WTC11 (cell line): ENCODE measurements at regions not wholly inside any gene's neighbourhood (a gene's known extent, or its start where the extent isn't known, plus 50 kb on each side); places are given as distances from the start of the nearest gene placed in this dataset.
A peak's percentile ranks its signal among the peaks of the same experiment; 100 is the strongest.

ENCODE experiments used
- ATAC-seq: fragments of 200-7000 bp; cut with Tn5 transposase; 2 replicates; pipeline ENCODE4 v1.10.0; 2021; ENCODE audit warnings: mild to moderate bottlenecking, moderate library complexity
- CTCF ChIA-PET: fragments of 300-600 bp; sonication (Branson Sonifier 250); formaldehyde crosslinking; loops from one replicate; lab custom pipeline; 2021; ENCODE audit warnings: antibody characterized with exemption; lab: Charles Lee
- POLR2A ChIA-PET: fragments of 350-600 bp; sonication (Branson Sonifier 250); formaldehyde crosslinking; loops from one replicate; lab custom pipeline; 2021; ENCODE audit warnings: antibody characterized with exemption; lab: Charles Lee
- DNase-seq: peaks from one replicate; pipeline ENCODE4 v3.0.0; 2021; ENCODE audit warnings: low spot score
- H3K27ac Mint-ChIP-seq: 2 replicates; pipeline ENCODE4 v1.8.0; 2021; ENCODE audit warnings: mixed read lengths
- H3K27me3 Mint-ChIP-seq: 2 replicates; pipeline ENCODE4 v1.8.0; 2021; ENCODE audit warnings: low read depth, mild to moderate bottlenecking, moderate library complexity, mixed read lengths
- H3K36me3 Mint-ChIP-seq: 2 replicates; pipeline ENCODE4 v1.8.0; 2021; ENCODE audit warnings: mixed read lengths
- H3K4me1 Mint-ChIP-seq: 2 replicates; pipeline ENCODE4 v1.8.0; 2022; ENCODE audit warnings: mixed read lengths
- H3K4me3 Mint-ChIP-seq: 2 replicates; pipeline ENCODE4 v1.8.0; 2021; ENCODE audit warnings: mild to moderate bottlenecking, moderate library complexity, mixed read lengths
- H3K9me3 Mint-ChIP-seq: 2 replicates; pipeline ENCODE4 v1.8.0; 2021; ENCODE audit warnings: mixed read lengths
- CBFB ChIP-seq: sonication (generic); formaldehyde crosslinking; IDR thresholded peaks from 2 replicates; pipeline ENCODE4 v1.8.1; 2022; ENCODE audit warnings: mild to moderate bottlenecking, low read depth, missing genetic modification reagents
- E2F5 ChIP-seq: sonication (generic); formaldehyde crosslinking; IDR thresholded peaks from 2 replicates; pipeline ENCODE4 v1.8.1; 2022; ENCODE audit warnings: mild to moderate bottlenecking, moderate library complexity, missing genetic modification reagents
- EMX1 ChIP-seq: fragments of 250-450 bp; sonication (Bioruptor Pico); IDR thresholded peaks from 2 replicates; pipeline ENCODE4 v1.8.0; 2021; ENCODE audit warnings: mild to moderate bottlenecking
- ESRRA ChIP-seq: sonication (generic); formaldehyde crosslinking; IDR thresholded peaks from 2 replicates; pipeline ENCODE4 v1.8.1; 2022; ENCODE audit warnings: mild to moderate bottlenecking, missing genetic modification reagents, borderline replicate concordance
- ETV6 ChIP-seq: sonication (generic); formaldehyde crosslinking; IDR thresholded peaks from 2 replicates; pipeline ENCODE4 v1.8.1; 2022; ENCODE audit warnings: mild to moderate bottlenecking, missing genetic modification reagents
- GRHL2 ChIP-seq: fragments of 250-450 bp; sonication (Bioruptor Pico); IDR thresholded peaks from 2 replicates; pipeline ENCODE4 v1.8.0; 2022; ENCODE audit warnings: mild to moderate bottlenecking, moderate library complexity; ENCODE audit not compliant: insufficient replicate concordance, severe bottlenecking
- IRF1 ChIP-seq: sonication (generic); formaldehyde crosslinking; IDR thresholded peaks from 2 replicates; pipeline ENCODE4 v1.8.0; 2023; ENCODE audit warnings: missing genetic modification reagents
- MYBL2 ChIP-seq: sonication (generic); formaldehyde crosslinking; IDR thresholded peaks from 2 replicates; pipeline ENCODE4 v1.8.1; 2023; ENCODE audit warnings: mild to moderate bottlenecking, moderate library complexity, missing genetic modification reagents
- NR3C1 ChIP-seq: sonication (generic); formaldehyde crosslinking; conservative IDR thresholded peaks from 2 replicates; pipeline ENCODE4 v1.8.1; 2023; ENCODE audit warnings: low read depth, mild to moderate bottlenecking, missing genetic modification reagents
- SMAD3 ChIP-seq: sonication (generic); formaldehyde crosslinking; IDR thresholded peaks from 2 replicates; pipeline ENCODE4 v1.8.0; 2022; ENCODE audit warnings: missing genetic modification reagents, mild to moderate bottlenecking, borderline replicate concordance
- ZNF263 ChIP-seq: sonication (generic); formaldehyde crosslinking; IDR thresholded peaks from 2 replicates; pipeline ENCODE4 v1.8.1; 2022; ENCODE audit warnings: low read depth, mild to moderate bottlenecking, moderate library complexity, missing genetic modification reagents
- ZNF317 ChIP-seq: sonication (generic); formaldehyde crosslinking; IDR thresholded peaks from 2 replicates; pipeline ENCODE4 v1.8.1; 2023; ENCODE audit warnings: low read depth, mild to moderate bottlenecking, moderate library complexity, missing genetic modification reagents, borderline replicate concordance
- TF ChIP-seq, protein P1 (sequence below): sonication (generic); formaldehyde crosslinking; IDR thresholded peaks from 2 replicates; pipeline ENCODE4 v1.8.1; 2022; ENCODE audit warnings: mild to moderate bottlenecking, missing genetic modification reagents, moderate library complexity, borderline replicate concordance
- TF ChIP-seq, protein P2 (sequence below): fragments of 250-450 bp; sonication (Bioruptor Pico); IDR thresholded peaks from 2 replicates; pipeline ENCODE4 v2.1.2; 2022; ENCODE audit warnings: mild to moderate bottlenecking, moderate library complexity
- TF ChIP-seq, protein P3 (sequence below): sonication (generic); formaldehyde crosslinking; IDR thresholded peaks from 2 replicates; pipeline ENCODE4 v1.8.0; 2022; ENCODE audit warnings: mild to moderate bottlenecking, missing genetic modification reagents
- TF ChIP-seq, protein P4 (sequence below): sonication (generic); formaldehyde crosslinking; IDR thresholded peaks from 2 replicates; pipeline ENCODE4 v1.8.1; 2022; ENCODE audit warnings: low read depth, missing genetic modification reagents, borderline replicate concordance
- TF ChIP-seq, protein P5 (sequence below): fragments of 200-600 bp; IDR thresholded peaks from 2 replicates; pipeline ENCODE4 v1.8.0; 2022; ENCODE audit warnings: antibody characterized with exemption
- TF ChIP-seq, protein P6 (sequence below): sonication (generic); formaldehyde crosslinking; conservative IDR thresholded peaks from 2 replicates; pipeline ENCODE4 v1.8.1; 2023; ENCODE audit warnings: mild to moderate bottlenecking, low read depth, missing genetic modification reagents, moderate library complexity

DNA sequence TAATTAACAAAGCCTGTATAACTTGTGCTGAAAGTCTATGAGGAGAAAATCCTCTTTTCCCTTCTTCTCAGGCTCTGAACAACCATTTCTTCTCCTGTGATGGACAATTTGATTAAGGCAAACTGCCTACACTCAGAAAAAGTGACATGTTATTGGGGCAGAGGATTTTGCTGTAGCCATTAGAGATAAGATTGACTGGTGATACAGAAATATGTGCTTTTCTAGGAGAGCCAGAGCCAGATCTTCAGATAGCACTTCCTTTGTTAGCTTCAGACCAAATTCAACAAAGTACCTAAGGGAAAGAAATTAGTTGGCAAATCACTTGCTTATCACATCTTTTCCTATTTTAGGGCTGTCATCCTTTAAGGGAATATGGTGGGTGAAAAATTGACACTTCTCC, 259.9 kb downstream of the ARPP21 start:
- Mint-ChIP-seq H3K27ac (no peak overlapping the region), H3K4me3 (no peak overlapping the region), H3K36me3 (peaks cover 4% of the 10 kb centered on the region; the same call in 1 of the 2 replicates), H3K27me3 (no peaks in the 10 kb centered on the region), H3K9me3 (peaks cover 16% of the 10 kb centered on the region), H3K4me1 (peaks cover 8% of the 10 kb centered on the region)
- ChIA-PET CTCF (interaction anchor here (1.8 kb wide), 1 partner anchor 9 kb away, joined by 6 read pairs; no protein-coding TSS in a partner anchor), POLR2A (no interaction called here)
- no peak for TF ChIP-seq MYBL2 (CRISPR knock-in tag)
- TF ChIP-seq, protein P1, sequence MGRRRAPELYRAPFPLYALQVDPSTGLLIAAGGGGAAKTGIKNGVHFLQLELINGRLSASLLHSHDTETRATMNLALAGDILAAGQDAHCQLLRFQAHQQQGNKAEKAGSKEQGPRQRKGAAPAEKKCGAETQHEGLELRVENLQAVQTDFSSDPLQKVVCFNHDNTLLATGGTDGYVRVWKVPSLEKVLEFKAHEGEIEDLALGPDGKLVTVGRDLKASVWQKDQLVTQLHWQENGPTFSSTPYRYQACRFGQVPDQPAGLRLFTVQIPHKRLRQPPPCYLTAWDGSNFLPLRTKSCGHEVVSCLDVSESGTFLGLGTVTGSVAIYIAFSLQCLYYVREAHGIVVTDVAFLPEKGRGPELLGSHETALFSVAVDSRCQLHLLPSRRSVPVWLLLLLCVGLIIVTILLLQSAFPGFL (CRISPR knock-in tag), result no peak
- no peak for TF ChIP-seq SMAD3 (CRISPR knock-in tag)
- TF ChIP-seq, protein P2, sequence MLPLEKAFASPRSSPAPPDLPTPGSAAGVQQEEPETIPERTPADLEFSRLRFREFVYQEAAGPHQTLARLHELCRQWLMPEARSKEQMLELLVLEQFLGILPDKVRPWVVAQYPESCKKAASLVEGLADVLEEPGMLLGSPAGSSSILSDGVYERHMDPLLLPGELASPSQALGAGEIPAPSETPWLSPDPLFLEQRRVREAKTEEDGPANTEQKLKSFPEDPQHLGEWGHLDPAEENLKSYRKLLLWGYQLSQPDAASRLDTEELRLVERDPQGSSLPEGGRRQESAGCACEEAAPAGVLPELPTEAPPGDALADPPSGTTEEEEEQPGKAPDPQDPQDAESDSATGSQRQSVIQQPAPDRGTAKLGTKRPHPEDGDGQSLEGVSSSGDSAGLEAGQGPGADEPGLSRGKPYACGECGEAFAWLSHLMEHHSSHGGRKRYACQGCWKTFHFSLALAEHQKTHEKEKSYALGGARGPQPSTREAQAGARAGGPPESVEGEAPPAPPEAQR (CRISPR knock-in tag), result no peak
- TF ChIP-seq, protein P3, sequence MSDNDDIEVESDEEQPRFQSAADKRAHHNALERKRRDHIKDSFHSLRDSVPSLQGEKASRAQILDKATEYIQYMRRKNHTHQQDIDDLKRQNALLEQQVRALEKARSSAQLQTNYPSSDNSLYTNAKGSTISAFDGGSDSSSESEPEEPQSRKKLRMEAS (CRISPR knock-in tag), result no peak
- TF ChIP-seq ZNF317 (CRISPR knock-in tag), result no peak
- TF ChIP-seq, protein P4, sequence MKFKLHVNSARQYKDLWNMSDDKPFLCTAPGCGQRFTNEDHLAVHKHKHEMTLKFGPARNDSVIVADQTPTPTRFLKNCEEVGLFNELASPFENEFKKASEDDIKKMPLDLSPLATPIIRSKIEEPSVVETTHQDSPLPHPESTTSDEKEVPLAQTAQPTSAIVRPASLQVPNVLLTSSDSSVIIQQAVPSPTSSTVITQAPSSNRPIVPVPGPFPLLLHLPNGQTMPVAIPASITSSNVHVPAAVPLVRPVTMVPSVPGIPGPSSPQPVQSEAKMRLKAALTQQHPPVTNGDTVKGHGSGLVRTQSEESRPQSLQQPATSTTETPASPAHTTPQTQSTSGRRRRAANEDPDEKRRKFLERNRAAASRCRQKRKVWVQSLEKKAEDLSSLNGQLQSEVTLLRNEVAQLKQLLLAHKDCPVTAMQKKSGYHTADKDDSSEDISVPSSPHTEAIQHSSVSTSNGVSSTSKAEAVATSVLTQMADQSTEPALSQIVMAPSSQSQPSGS (CRISPR knock-in tag), result no peak
- ATAC-seq (no peak), DNase-seq (no peak)

- H3K9me3 Mint-ChIP-seq, result peaks cover 16% of the 10 kb centered on the region
- POLR2A ChIA-PET, result no interaction called here
- peak; percentile 15 for DNase-seq
- peaks cover 15% of the 10 kb centered on the region for H3K4me1 Mint-ChIP-seq
- no peak overlapping the region for H3K27ac Mint-ChIP-seq
- TF ChIP-seq NR3C1 (CRISPR knock-in tag), result no peak
- TF ChIP-seq ZNF263 (CRISPR knock-in tag), result no peak
- TF ChIP-seq IRF1 (CRISPR knock-in tag), result no peak
- no peak for TF ChIP-seq ESRRA (CRISPR knock-in tag)
- no peaks in the 10 kb centered on the region for H3K27me3 Mint-ChIP-seq
- CTCF ChIA-PET, result no interaction called here
- peaks cover 10% of the 10 kb centered on the region; the same call in 1 of the 2 replicates for H3K36me3 Mint-ChIP-seq
- no peak overlapping the region for H3K4me3 Mint-ChIP-seq
- peak; percentile 71 for ATAC-seq
Observed at GRCh38 chr3:35900079-35900478, 260.8 kb downstream of the ARPP21 start.

- ChIA-PET POLR2A (no interaction called here), CTCF (interaction anchor here (0.6 to 1.7 kb wide), 27 partner anchors 10 to 1649 kb away, joined by 3 to 13 read pairs (median 4); partner anchors contain the start of gene ARPP21)
- Mint-ChIP-seq H3K27ac (no peak overlapping the region), H3K9me3 (peaks cover 12% of the 10 kb centered on the region), H3K36me3 (peaks cover 6% of the 10 kb centered on the region; the same call in 1 of the 2 replicates), H3K4me3 (no peak overlapping the region), H3K27me3 (no peaks in the 10 kb centered on the region), H3K4me1 (peaks cover 30% of the 10 kb centered on the region)
- DNase-seq (peak; percentile 81), ATAC-seq (peak; percentile 95)
- TF ChIP-seq CBFB (CRISPR knock-in tag) (no peak), ZNF263 (CRISPR knock-in tag) (no peak), ETV6 (CRISPR knock-in tag) (0 out of 2 replicates have a peak, but pooled peaks have one; percentile 18), ZNF317 (CRISPR knock-in tag) (no peak), E2F5 (CRISPR knock-in tag) (no peak), GRHL2 (CRISPR knock-in tag) (no peak), EMX1 (CRISPR knock-in tag) (no peak)
- TF ChIP-seq, protein P5, sequence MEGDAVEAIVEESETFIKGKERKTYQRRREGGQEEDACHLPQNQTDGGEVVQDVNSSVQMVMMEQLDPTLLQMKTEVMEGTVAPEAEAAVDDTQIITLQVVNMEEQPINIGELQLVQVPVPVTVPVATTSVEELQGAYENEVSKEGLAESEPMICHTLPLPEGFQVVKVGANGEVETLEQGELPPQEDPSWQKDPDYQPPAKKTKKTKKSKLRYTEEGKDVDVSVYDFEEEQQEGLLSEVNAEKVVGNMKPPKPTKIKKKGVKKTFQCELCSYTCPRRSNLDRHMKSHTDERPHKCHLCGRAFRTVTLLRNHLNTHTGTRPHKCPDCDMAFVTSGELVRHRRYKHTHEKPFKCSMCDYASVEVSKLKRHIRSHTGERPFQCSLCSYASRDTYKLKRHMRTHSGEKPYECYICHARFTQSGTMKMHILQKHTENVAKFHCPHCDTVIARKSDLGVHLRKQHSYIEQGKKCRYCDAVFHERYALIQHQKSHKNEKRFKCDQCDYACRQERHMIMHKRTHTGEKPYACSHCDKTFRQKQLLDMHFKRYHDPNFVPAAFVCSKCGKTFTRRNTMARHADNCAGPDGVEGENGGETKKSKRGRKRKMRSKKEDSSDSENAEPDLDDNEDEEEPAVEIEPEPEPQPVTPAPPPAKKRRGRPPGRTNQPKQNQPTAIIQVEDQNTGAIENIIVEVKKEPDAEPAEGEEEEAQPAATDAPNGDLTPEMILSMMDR, result peak; percentile 72
- TF ChIP-seq, protein P6, sequence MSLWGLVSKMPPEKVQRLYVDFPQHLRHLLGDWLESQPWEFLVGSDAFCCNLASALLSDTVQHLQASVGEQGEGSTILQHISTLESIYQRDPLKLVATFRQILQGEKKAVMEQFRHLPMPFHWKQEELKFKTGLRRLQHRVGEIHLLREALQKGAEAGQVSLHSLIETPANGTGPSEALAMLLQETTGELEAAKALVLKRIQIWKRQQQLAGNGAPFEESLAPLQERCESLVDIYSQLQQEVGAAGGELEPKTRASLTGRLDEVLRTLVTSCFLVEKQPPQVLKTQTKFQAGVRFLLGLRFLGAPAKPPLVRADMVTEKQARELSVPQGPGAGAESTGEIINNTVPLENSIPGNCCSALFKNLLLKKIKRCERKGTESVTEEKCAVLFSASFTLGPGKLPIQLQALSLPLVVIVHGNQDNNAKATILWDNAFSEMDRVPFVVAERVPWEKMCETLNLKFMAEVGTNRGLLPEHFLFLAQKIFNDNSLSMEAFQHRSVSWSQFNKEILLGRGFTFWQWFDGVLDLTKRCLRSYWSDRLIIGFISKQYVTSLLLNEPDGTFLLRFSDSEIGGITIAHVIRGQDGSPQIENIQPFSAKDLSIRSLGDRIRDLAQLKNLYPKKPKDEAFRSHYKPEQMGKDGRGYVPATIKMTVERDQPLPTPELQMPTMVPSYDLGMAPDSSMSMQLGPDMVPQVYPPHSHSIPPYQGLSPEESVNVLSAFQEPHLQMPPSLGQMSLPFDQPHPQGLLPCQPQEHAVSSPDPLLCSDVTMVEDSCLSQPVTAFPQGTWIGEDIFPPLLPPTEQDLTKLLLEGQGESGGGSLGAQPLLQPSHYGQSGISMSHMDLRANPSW (CRISPR knock-in tag), result no peak
Observed at GRCh38 chr3:35908366-35909232, 269.3 kb downstream of the ARPP21 start.
